GM12878 (cell line): ENCODE measurements at regions not wholly inside any gene's neighbourhood (a gene's known extent, or its start where the extent isn't known, plus 50 kb on each side); places are given as distances from the start of the nearest gene placed in this dataset.

Experiments used
- ATAC-seq: fragments of 200-7000 bp; cut with Tn5 transposase; 3 replicates; pipeline ENCODE4 v1.9.1; 2020; ENCODE audit warnings: mild to moderate bottlenecking, moderate library complexity
- BruUV-seq: library from RNA; stranded (reverse); fragments of 400-500 nt; replicated peaks from 2 replicates; lab custom pipeline; 2021; lab: Mats Ljungman, UMichigan
- CTCF ChIA-PET: fragments of 300-600 bp; sonication (Branson Sonifier 250); formaldehyde crosslinking; extraction: SDS; loops from one replicate; lab custom pipeline; 2021; ENCODE audit warnings: inconsistent platforms; lab: Yijun Ruan, JAX
- POLR2A ChIA-PET: fragments of 350-600 bp; formaldehyde crosslinking; extraction: SDS; loops from one replicate; lab custom pipeline; 2021; ENCODE audit warnings: inconsistent platforms; lab: Charles Lee
- RAD21 ChIA-PET: fragments of 300-600 bp; sonication (Branson Sonifier 250); formaldehyde crosslinking; loops from one replicate; lab custom pipeline; 2023; ENCODE audit warnings: antibody characterized with exemption; ENCODE audit not compliant: unreplicated experiment; lab: Charles Lee
- SMC1A ChIA-PET: fragments of 300-600 bp; sonication (Branson Sonifier 250); formaldehyde crosslinking; loops from one replicate; lab custom pipeline; 2023; ENCODE audit not compliant: unreplicated experiment, uncharacterized antibody; lab: Charles Lee
- DNase-seq: peaks from one replicate; pipeline ENCODE4 v3.0.0-alpha.2; 2011; ENCODE audit warnings: low read depth, low spot score
- FAIRE-seq: peaks from 3 replicates; lab custom pipeline; 2011; peaks lifted over from hg19 to GRCh38; lab: Jason Lieb, UNC
- H2AFZ ChIP-seq: 2 replicates; pipeline ENCODE4 v1.6.0; 2011; ENCODE audit warnings: low read depth, low read length, control low read depth; ENCODE audit not compliant: control insufficient read depth
- H3K27ac ChIP-seq: 2 replicates; pipeline ENCODE4 v1.5.1; 2011; ENCODE audit warnings: control low read depth; ENCODE audit not compliant: control insufficient read depth, insufficient read depth
- H3K27me3 ChIP-seq, 2 experiments: replicated peaks in 1 of 2; 2 replicates each; pipeline versions ENCODE4 v1.6.0 to v1.6.1; 2011; ENCODE audit warnings: low read length in 1 of 2; ENCODE audit not compliant: control insufficient read depth in 2 of 2, insufficient read depth in 2 of 2
- H3K36me3 ChIP-seq, 2 experiments: 2 replicates each; pipeline ENCODE4 v1.5.1; 2011; ENCODE audit warnings: low read length in 1 of 2; ENCODE audit not compliant: control insufficient read depth in 2 of 2, insufficient read depth in 2 of 2
- H3K4me1 ChIP-seq: 2 replicates; pipeline ENCODE4 v1.6.1; 2011; ENCODE audit warnings: mild to moderate bottlenecking, low read length, moderate library complexity, mixed read lengths; ENCODE audit not compliant: control insufficient read depth, insufficient read depth
- H3K4me2 ChIP-seq: 2 replicates; pipeline ENCODE4 v1.6.0; 2011; ENCODE audit warnings: control low read depth; ENCODE audit not compliant: control insufficient read depth, insufficient read depth
- H3K4me3 ChIP-seq: fragments of 200-600 bp; sonication (generic); 2 replicates; pipeline ENCODE4 v1.5.1; 2016
- H3K79me2 ChIP-seq: 2 replicates; pipeline ENCODE4 v1.6.0; 2011; ENCODE audit warnings: low read length; ENCODE audit not compliant: control insufficient read depth, insufficient read depth
- H3K9ac ChIP-seq: 2 replicates; pipeline ENCODE4 v1.8.0; 2011; ENCODE audit warnings: low read length, control low read depth, mixed read lengths; ENCODE audit not compliant: control insufficient read depth, insufficient read depth
- H3K9me3 ChIP-seq: replicated peaks from 3 replicates; pipeline ENCODE4 v1.5.1; 2011; ENCODE audit warnings: mild to moderate bottlenecking, low read length; ENCODE audit not compliant: control insufficient read depth, insufficient read depth
- H4K20me1 ChIP-seq: 2 replicates; pipeline ENCODE4 v1.6.0; 2011; ENCODE audit not compliant: control insufficient read depth, insufficient read depth
- IKZF1 ChIP-seq: fragments of 450-650 bp; conservative IDR thresholded peaks from 2 replicates; pipeline ENCODE4 v1.6.1; 2017; ENCODE audit warnings: antibody characterized with exemption, mild to moderate bottlenecking
- MYB ChIP-seq: fragments of 150-350 bp; IDR thresholded peaks from 2 replicates; pipeline ENCODE4 v1.6.1; 2014; ENCODE audit warnings: mild to moderate bottlenecking, low read depth, low read length, borderline replicate concordance
- PAX5 ChIP-seq: IDR thresholded peaks from 2 replicates; pipeline ENCODE4 v1.6.1; 2011; ENCODE audit warnings: low read depth, low read length, borderline replicate concordance
- PKNOX1 ChIP-seq: fragments of 450-650 bp; IDR thresholded peaks from 2 replicates; pipeline ENCODE4 v1.6.1; 2016; ENCODE audit warnings: mild to moderate bottlenecking
- RBBP5 ChIP-seq: fragments of 200-600 bp; sonication (generic); conservative IDR thresholded peaks from 2 replicates; pipeline ENCODE4 v1.6.1; 2016
- RCOR1 ChIP-seq: conservative IDR thresholded peaks from 2 replicates; pipeline ENCODE4 v1.6.1; 2012; ENCODE audit warnings: low read depth, low read length, improper control_type of control experiment
- SIN3A ChIP-seq: IDR thresholded peaks from 2 replicates; pipeline ENCODE4 v1.6.1; 2012; ENCODE audit warnings: low read depth, low read length, improper control_type of control experiment
- STAT3 ChIP-seq: IDR thresholded peaks from 2 replicates; pipeline ENCODE4 v1.6.1; 2011; ENCODE audit warnings: low read depth, low read length, improper control_type of control experiment
- in situ Hi-C: fragments of 300-500 bp; cut with MboI; formaldehyde crosslinking; loops from 9 replicates; pipeline ENCODE4 v1.14.3; 2018; ENCODE audit warnings: mixed read lengths
- intact Hi-C: fragments of 100-400 bp; cut with micrococcal nuclease; formaldehyde crosslinking; loops from one replicate; pipeline ENCODE4 v1.14.2; 2022; ENCODE audit not compliant: unreplicated experiment

GRCh38 chr16:51989637-51990230, 557.2 kb downstream of the TOX3 start (continued):
- no peak for TF ChIP-seq PKNOX1

- no peak for TF ChIP-seq RCOR1
- no peak for TF ChIP-seq PAX5
- TF ChIP-seq SIN3A: no peak
- TF ChIP-seq MYB: no peak
- TF ChIP-seq RBBP5: no peak
- no peak for TF ChIP-seq IKZF1
- TF ChIP-seq STAT3: no peak
- SMC1A ChIA-PET: no interaction called here
- BruUV-seq: no TSS peak
- intact Hi-C loops: no loop called here
- FAIRE-seq (no peak), ATAC-seq (no peak), DNase-seq (no peak)
- POLR2A ChIA-PET: no interaction called here
- RAD21 ChIA-PET: no interaction called here
- CTCF ChIA-PET: no interaction called here
- no peak overlapping the region for H3K4me2 ChIP-seq
- H2AFZ ChIP-seq: no peak overlapping the region
- H4K20me1 ChIP-seq: no peaks in the 10 kb centered on the region
- in situ Hi-C loops: no loop called here
- H3K9me3 ChIP-seq: no peaks in the 10 kb centered on the region
- H3K27ac ChIP-seq: no peak overlapping the region
- H3K9ac ChIP-seq: no peak overlapping the region
- no peaks in the 10 kb centered on the region for H3K79me2 ChIP-seq
- no peaks in the 10 kb centered on the region for H3K36me3 ChIP-seq
- H3K4me1 ChIP-seq: no peaks in the 10 kb centered on the region
- no peaks in the 10 kb centered on the region for H3K27me3 ChIP-seq
- H3K4me3 ChIP-seq: no peak overlapping the region
Measured at GRCh38 chr16:51988977-51989376, 558.0 kb downstream of the TOX3 start.
